RWPE1 (cell line): ENCODE measurements at regions not wholly inside any gene's neighbourhood (a gene's known extent, or its start where the extent isn't known, plus 50 kb on each side); places are given as distances from the start of the nearest gene placed in this dataset.
A peak's percentile ranks its signal among the peaks of the same experiment; 100 is the strongest.

ENCODE experiments used
- CTCF ChIA-PET: fragments of 350-600 bp; sonication (Branson Sonifier 250); formaldehyde crosslinking; extraction: SDS; loops from one replicate; lab custom pipeline; 2021; lab: Yijun Ruan, JAX
- POLR2A ChIA-PET: fragments of 400-600 bp; formaldehyde crosslinking; extraction: SDS; loops from one replicate; lab custom pipeline; 2020; ENCODE audit warnings: antibody characterized with exemption; ENCODE audit not compliant: low non-redundant PET; lab: Yijun Ruan, JAX
- DNase-seq: peaks from one replicate; pipeline ENCODE4 v3.0.0; 2012; ENCODE audit warnings: low spot score
- H3K27ac ChIP-seq: fragments of 450-650 bp; 2 replicates; pipeline ENCODE4 v1.5.1; 2017
- TF ChIP-seq, protein P1 (sequence below): fragments of 450-650 bp; conservative IDR thresholded peaks from 2 replicates; pipeline ENCODE4 v1.5.1; 2017; ENCODE audit warnings: low read depth, mild to moderate bottlenecking

DNA sequence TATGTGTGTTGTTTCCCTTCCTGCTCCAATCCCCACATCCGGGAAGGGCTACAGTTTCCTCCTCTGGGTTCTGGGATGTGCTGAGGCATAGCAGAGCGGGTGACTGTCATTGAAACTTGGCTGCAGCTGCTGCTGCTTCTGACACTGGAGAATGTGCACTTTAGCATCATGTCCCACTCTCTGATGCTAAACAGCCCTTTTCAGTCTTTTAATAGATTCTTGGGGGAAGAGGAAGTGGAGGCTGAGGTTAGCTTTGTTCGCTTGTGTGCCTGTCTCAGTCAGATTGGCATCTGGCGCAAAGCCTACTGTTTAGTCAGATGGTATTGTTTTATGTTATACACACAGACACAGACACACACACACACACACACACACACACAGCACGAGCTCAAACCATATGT, 136.5 kb upstream of the RND3 start:
- ChIA-PET POLR2A (no interaction called here), CTCF (interaction anchor here (0.6 kb wide), 1 partner anchor 650 kb away, joined by 4 read pairs; no protein-coding TSS in a partner anchor)
- TF ChIP-seq, protein P1, sequence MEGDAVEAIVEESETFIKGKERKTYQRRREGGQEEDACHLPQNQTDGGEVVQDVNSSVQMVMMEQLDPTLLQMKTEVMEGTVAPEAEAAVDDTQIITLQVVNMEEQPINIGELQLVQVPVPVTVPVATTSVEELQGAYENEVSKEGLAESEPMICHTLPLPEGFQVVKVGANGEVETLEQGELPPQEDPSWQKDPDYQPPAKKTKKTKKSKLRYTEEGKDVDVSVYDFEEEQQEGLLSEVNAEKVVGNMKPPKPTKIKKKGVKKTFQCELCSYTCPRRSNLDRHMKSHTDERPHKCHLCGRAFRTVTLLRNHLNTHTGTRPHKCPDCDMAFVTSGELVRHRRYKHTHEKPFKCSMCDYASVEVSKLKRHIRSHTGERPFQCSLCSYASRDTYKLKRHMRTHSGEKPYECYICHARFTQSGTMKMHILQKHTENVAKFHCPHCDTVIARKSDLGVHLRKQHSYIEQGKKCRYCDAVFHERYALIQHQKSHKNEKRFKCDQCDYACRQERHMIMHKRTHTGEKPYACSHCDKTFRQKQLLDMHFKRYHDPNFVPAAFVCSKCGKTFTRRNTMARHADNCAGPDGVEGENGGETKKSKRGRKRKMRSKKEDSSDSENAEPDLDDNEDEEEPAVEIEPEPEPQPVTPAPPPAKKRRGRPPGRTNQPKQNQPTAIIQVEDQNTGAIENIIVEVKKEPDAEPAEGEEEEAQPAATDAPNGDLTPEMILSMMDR = no peak
- no peak for DNase-seq
- H3K27ac ChIP-seq = no peak overlapping the region

DNA sequence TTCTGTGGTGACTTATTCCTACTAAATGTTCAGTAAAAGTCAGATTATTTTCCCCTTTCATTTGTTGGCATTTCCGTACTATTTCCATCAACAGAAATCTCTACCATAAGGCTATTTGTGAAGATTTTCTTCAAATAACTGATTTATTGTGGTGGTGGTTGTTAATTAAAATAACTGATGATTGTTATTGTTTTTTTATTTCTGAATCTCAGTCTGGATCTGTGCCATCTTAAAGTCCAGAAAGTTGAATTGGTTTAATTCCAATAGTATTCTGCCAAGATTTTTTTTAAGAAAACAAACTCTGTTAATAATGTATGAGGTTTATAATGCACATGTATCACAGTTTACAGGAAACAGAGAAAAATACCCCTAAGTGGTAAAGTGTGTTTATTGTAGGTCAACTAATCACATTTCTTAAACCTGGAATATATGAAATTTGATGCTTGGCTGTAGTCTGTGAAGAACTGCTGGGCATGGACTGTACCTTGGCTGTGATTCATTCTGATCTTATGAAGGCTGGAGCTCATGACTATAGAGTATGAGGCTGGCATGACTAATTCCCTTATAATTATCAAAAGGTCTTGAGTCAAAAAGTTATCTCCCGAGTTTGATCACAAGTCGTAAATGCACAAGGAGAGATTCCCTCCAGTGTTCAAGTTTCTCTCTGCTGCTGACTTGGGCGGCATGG, 134.2 kb upstream of the RND3 start:
- ChIA-PET CTCF (interaction anchor here (0.6 to 0.7 kb wide), 3 partner anchors 9 to 289 kb away, joined by 3 to 5 read pairs (median 5); no protein-coding TSS in a partner anchor), POLR2A (no interaction called here)
- peak; percentile 89 for DNase-seq
- peak overlapping the region; percentile 48; the same call in 1 of the 2 replicates for H3K27ac ChIP-seq
- TF ChIP-seq, protein P1 = no peak

DNA sequence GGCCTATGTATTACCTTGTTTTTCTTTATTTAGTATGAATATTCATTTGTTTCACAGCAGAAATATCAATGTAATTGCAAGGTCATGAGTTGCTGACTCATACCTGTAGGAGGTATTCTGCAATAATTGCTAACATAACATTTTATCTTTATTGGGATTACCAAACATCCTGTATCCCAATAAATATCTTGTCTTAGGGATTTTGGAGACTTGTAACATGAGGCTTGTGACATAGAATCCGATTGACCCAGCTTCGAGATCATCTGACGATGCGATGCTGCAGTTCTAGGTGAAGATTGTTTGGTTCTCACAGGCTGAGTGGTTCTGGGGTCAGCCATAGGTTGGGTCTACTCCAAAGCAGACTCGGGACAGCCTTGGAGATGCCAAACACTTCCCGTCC, 133.4 kb upstream of the RND3 start:
- peak; percentile 26 for DNase-seq
- CTCF ChIA-PET = interaction anchor here (0.7 to 0.9 kb wide), 2 partner anchors 10 to 618 kb away, joined by 3 to 5 read pairs; no protein-coding TSS in a partner anchor
- POLR2A ChIA-PET = no interaction called here
- TF ChIP-seq, protein P1 = no peak
- H3K27ac ChIP-seq = peak overlapping the region; percentile 73

DNA sequence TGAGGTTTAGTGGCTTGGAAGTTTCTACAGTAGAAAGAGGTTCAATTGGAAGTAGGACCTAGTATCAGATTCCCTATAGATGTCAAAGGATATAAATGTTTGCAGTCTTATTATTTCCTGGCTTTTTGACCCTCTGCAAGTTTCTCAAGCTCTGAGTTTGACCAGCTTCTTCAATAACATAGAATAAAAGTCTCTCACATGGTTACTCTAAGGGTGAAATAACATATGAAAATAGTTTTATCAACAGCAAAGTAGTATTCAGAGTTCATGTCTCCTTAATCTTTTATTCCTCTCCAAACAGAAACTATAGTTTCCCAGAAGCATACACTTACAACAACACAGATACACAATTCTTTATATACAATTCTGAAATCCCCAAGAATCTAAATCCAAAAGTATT, 132.9 kb upstream of the RND3 start:
- POLR2A ChIA-PET = no interaction called here
- DNase-seq = no peak
- CTCF ChIA-PET = interaction anchor here (0.9 kb wide), 1 partner anchor 618 kb away, joined by 3 read pairs; no protein-coding TSS in a partner anchor
- no peak overlapping the region; the same call in 1 of the 2 replicates for H3K27ac ChIP-seq
- TF ChIP-seq, protein P1 = no peak

DNA sequence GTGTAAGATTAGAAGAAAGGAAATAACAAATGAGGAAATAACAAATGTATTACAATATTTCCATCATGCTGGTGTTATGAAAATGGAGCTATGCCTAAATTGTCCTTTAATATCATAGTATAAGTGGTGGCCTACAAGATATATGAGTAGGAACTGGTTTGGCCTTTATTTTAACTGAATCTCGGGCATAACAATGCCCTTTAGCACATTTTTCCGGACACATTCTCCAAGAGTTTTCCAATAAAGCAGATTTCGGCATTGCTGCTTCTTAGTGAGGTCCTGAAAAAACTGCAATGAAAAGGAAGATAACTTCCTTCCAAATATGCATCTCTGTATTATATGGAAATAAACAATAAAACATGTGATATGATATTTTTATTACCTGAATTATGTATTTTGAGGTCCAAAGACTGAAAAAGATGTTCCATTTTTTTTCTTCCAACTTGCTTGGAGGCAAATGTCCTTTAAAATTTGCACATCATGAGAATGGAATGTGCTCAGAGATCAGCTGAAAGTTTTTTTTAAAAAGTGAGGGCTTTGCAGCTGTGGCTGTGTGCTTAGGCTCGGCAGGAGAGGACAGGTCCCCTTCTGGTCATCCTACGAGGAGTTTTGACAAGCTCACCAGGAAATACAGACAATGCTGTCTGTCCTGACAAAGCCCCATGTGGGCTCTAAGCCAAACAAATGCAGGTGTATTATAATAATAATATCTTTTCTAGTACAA, 132.3 kb upstream of the RND3 start:
- TF ChIP-seq, protein P1 = no peak
- ChIA-PET POLR2A (no interaction called here), CTCF (no interaction called here)
- peak overlapping the region; percentile 48; the same call in 1 of the 2 replicates for H3K27ac ChIP-seq
- peak; percentile 34 for DNase-seq

DNA sequence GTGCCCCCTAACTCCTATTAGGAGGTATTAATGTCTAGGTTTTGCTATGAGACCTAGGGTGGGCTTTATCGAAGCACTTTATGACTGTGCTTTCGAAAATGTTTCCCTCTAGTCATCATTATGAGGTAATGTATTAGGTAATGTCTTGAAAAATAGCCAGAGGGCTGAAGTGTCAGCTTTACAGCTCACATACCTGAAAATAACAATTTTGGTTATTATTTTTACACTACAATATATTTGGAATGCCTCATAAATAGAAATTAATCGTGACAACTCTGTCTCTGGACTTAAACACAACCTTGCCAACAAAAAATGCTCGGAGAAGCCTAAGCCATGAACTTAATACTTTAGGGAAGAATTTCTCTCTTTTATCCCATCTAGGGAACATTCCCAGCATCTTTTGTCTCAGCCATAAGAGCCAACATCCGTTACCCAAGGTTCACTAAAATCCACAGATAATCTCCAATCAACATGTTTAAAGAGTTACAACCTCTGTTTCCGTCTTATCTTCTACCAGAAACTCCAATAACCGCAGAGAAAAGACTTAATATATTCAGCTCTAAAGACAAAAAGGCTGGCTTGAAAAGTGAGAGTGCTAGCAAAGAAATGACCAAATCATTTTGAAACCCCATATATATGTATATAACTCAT, 130.9 kb upstream of the RND3 start:
- DNase-seq = no peak
- POLR2A ChIA-PET = interaction anchor here (0.6 kb wide), 1 partner anchor 13 kb away, joined by 5 read pairs; no protein-coding TSS in a partner anchor
- CTCF ChIA-PET = no interaction called here
- H3K27ac ChIP-seq = no peak overlapping the region
- TF ChIP-seq, protein P1 = no peak
